ENCODE measurements at regions not wholly inside any gene's neighbourhood (a gene's known extent, or its start where the extent isn't known, plus 50 kb on each side); places are given as distances from the start of the nearest gene placed in this dataset.

DNA sequence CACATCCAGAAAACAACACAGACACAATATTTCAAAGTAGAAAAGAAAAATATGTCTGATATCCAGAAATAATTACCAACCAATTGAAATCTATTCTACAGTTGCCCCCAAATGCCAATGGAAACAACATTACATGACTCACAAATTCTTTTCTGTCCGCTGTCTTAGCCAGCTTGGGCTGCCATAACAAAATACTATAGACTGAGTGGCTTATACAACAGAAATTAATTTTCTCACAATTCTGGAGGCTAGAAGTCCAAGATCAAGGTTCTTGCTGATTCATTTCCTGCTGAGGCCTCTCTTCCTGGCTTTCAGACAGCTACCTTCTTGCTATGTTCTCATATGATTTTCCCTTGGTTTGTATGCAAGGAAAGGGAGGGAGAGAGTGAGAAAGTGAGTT, 698.1 kb downstream of the DHX35 start:
- Histone ChIP-seq H3K79me2 (ENCODE audit: control insufficient read depth in 1 of 2, insufficient read depth in 2 of 2, low read length in 2 of 2) (no peaks in the 10 kb centered on the region), H4K8ac (ENCODE audit: extremely low read depth, insufficient read depth, low read length) (no peak overlapping the region), H3K4me1 (replicated peaks in 1 of 4; ENCODE audit: control insufficient read depth in 3 of 4, insufficient read depth in 4 of 4, low read length in 3 of 4) (no peaks in the 10 kb centered on the region), H2BK15ac (ENCODE audit: low read length) (no peak overlapping the region), H2BK120ac (replicated peaks; ENCODE audit: low read depth, low read length) (no peak overlapping the region), H3K4ac (replicated peaks; ENCODE audit: insufficient read length, low read depth, low read length) (no peak overlapping the region), H2BK20ac (ENCODE audit: low read length) (no peak overlapping the region), H2BK5ac (ENCODE audit: low read depth, low read length) (no peak overlapping the region), H3K14ac (ENCODE audit: insufficient read length) (no peak overlapping the region), H3K23ac (ENCODE audit: insufficient read length) (no peak overlapping the region), H4K5ac (ENCODE audit: insufficient read length, low read depth, low read length) (no peak overlapping the region), H3K27me3 (replicated peaks in 1 of 4; ENCODE audit: control insufficient read depth in 3 of 4, extremely low read depth in 1 of 4, insufficient read depth in 3 of 4, low read length in 3 of 4) (no peaks in the 10 kb centered on the region), H3K9me3 (ENCODE audit: insufficient read depth in 2 of 2, low read depth in 1 of 2, low read length in 1 of 2) (no peaks in the 10 kb centered on the region), H4K91ac (replicated peaks; ENCODE audit: insufficient read length, low read length) (no peak overlapping the region), H2AFZ (ENCODE audit: low read length) (no peak overlapping the region), H3K27ac (ENCODE audit: low read depth, low read length) (no peak overlapping the region), H3K79me1 (ENCODE audit: low read depth, low read length) (no peaks in the 10 kb centered on the region), H3K4me3 (ENCODE audit: extremely low read depth in 1 of 4, insufficient read depth in 2 of 4, low read depth in 3 of 4, low read length in 4 of 4) (no peak overlapping the region), H3K56ac (replicated peaks; ENCODE audit: insufficient read length, low read depth, low read length) (no peak overlapping the region), H2AK5ac (ENCODE audit: low read depth, low read length) (no peak overlapping the region), H3K4me2 (ENCODE audit: insufficient read depth in 1 of 2, low read depth in 2 of 2, low read length in 2 of 2) (no peak overlapping the region), H3K9ac (replicated peaks in 1 of 4; ENCODE audit: extremely low read depth in 1 of 4, low read depth in 3 of 4, low read length in 3 of 4) (no peak overlapping the region), H3K36me3 (ENCODE audit: control insufficient read depth in 2 of 4, insufficient read depth in 4 of 4, low read length in 3 of 4) (no peaks in the 10 kb centered on the region), H3K18ac (ENCODE audit: extremely low read depth, low read length) (no peak overlapping the region), H2BK12ac (ENCODE audit: low read depth, low read length) (no peak overlapping the region), H3K23me2 (ENCODE audit: low read depth, low read length) (no peaks in the 10 kb centered on the region), H4K20me1 (replicated peaks in 1 of 2; ENCODE audit: control insufficient read depth in 1 of 2, insufficient read depth in 2 of 2, low read length in 2 of 2) (no peaks in the 10 kb centered on the region)
- WGBS, 2 experiments (ENCODE audit: extremely low coverage in 1 of 2, insufficient coverage in 1 of 2, insufficient read length in 1 of 2, insufficient replicate concordance in 2 of 2, low coverage in 1 of 2, low lambda C conversion rate in 2 of 2, missing lambda C conversion rate in 1 of 2), result 87% methylated on average over 1 of the region's 1 CpG; no CpG with 5 or more reads in 1 of the 2 experiments
- POLR2A ChIA-PET (ENCODE audit: partially characterized antibody), result no interaction called here
- CTCF ChIA-PET (ENCODE audit: partially characterized antibody), result interaction anchor here (0.7 to 2.2 kb wide), 6 partner anchors 13 to 395 kb away, joined by 3 to 9 read pairs (median 4); no protein-coding TSS in a partner anchor
- no peak for FAIRE-seq
- no peak for DNase-seq (ENCODE audit: low read depth in 1 of 2, low spot score in 2 of 2)
- TF ChIP-seq, protein P1, sequence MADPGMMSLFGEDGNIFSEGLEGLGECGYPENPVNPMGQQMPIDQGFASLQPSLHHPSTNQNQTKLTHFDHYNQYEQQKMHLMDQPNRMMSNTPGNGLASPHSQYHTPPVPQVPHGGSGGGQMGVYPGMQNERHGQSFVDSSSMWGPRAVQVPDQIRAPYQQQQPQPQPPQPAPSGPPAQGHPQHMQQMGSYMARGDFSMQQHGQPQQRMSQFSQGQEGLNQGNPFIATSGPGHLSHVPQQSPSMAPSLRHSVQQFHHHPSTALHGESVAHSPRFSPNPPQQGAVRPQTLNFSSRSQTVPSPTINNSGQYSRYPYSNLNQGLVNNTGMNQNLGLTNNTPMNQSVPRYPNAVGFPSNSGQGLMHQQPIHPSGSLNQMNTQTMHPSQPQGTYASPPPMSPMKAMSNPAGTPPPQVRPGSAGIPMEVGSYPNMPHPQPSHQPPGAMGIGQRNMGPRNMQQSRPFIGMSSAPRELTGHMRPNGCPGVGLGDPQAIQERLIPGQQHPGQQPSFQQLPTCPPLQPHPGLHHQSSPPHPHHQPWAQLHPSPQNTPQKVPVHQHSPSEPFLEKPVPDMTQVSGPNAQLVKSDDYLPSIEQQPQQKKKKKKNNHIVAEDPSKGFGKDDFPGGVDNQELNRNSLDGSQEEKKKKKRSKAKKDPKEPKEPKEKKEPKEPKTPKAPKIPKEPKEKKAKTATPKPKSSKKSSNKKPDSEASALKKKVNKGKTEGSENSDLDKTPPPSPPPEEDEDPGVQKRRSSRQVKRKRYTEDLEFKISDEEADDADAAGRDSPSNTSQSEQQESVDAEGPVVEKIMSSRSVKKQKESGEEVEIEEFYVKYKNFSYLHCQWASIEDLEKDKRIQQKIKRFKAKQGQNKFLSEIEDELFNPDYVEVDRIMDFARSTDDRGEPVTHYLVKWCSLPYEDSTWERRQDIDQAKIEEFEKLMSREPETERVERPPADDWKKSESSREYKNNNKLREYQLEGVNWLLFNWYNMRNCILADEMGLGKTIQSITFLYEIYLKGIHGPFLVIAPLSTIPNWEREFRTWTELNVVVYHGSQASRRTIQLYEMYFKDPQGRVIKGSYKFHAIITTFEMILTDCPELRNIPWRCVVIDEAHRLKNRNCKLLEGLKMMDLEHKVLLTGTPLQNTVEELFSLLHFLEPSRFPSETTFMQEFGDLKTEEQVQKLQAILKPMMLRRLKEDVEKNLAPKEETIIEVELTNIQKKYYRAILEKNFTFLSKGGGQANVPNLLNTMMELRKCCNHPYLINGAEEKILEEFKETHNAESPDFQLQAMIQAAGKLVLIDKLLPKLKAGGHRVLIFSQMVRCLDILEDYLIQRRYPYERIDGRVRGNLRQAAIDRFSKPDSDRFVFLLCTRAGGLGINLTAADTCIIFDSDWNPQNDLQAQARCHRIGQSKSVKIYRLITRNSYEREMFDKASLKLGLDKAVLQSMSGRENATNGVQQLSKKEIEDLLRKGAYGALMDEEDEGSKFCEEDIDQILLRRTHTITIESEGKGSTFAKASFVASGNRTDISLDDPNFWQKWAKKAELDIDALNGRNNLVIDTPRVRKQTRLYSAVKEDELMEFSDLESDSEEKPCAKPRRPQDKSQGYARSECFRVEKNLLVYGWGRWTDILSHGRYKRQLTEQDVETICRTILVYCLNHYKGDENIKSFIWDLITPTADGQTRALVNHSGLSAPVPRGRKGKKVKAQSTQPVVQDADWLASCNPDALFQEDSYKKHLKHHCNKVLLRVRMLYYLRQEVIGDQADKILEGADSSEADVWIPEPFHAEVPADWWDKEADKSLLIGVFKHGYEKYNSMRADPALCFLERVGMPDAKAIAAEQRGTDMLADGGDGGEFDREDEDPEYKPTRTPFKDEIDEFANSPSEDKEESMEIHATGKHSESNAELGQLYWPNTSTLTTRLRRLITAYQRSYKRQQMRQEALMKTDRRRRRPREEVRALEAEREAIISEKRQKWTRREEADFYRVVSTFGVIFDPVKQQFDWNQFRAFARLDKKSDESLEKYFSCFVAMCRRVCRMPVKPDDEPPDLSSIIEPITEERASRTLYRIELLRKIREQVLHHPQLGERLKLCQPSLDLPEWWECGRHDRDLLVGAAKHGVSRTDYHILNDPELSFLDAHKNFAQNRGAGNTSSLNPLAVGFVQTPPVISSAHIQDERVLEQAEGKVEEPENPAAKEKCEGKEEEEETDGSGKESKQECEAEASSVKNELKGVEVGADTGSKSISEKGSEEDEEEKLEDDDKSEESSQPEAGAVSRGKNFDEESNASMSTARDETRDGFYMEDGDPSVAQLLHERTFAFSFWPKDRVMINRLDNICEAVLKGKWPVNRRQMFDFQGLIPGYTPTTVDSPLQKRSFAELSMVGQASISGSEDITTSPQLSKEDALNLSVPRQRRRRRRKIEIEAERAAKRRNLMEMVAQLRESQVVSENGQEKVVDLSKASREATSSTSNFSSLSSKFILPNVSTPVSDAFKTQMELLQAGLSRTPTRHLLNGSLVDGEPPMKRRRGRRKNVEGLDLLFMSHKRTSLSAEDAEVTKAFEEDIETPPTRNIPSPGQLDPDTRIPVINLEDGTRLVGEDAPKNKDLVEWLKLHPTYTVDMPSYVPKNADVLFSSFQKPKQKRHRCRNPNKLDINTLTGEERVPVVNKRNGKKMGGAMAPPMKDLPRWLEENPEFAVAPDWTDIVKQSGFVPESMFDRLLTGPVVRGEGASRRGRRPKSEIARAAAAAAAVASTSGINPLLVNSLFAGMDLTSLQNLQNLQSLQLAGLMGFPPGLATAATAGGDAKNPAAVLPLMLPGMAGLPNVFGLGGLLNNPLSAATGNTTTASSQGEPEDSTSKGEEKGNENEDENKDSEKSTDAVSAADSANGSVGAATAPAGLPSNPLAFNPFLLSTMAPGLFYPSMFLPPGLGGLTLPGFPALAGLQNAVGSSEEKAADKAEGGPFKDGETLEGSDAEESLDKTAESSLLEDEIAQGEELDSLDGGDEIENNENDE (IDR thresholded peaks at IDR 0.05; ENCODE audit: insufficient replicate concordance, low read length), result no peak
